ENCODE measurements at regions not wholly inside any gene's neighbourhood (a gene's known extent, or its start where the extent isn't known, plus 50 kb on each side); places are given as distances from the start of the nearest gene placed in this dataset.

GRCh38 chr20:59466107-59466815 is 138.1 kb upstream of the PHACTR3 start:
- no peak for TF ChIP-seq CTCF (IDR thresholded peaks at IDR 0.05)
- TF ChIP-seq REST (IDR thresholded peaks at IDR 0.05; ENCODE audit: low read depth, low read length): no peak
- TF ChIP-seq RXRA (IDR thresholded peaks at IDR 0.05; ENCODE audit: borderline replicate concordance, low read depth): no peak
